IMR-90 (cell line): ENCODE measurements at regions not wholly inside any gene's neighbourhood (a gene's known extent, or its start where the extent isn't known, plus 50 kb on each side); places are given as distances from the start of the nearest gene placed in this dataset.

Experiments used
- ATAC-seq: fragments of 200-7000 bp; cut with Tn5 transposase; 2 replicates; pipeline ENCODE4 v1.9.1; 2020; ENCODE audit warnings: low read depth, mild to moderate bottlenecking, moderate library complexity
- BruUV-seq: library from RNA; stranded (reverse); fragments of 400-500 nt; replicated peaks from 2 replicates; lab custom pipeline; 2021; lab: Mats Ljungman, UMichigan
- CTCF ChIA-PET: fragments of 300-600 bp; formaldehyde crosslinking; extraction: SDS; loops from one replicate; lab custom pipeline; 2021; ENCODE audit warnings: antibody characterized with exemption; lab: Yijun Ruan, JAX
- POLR2A ChIA-PET: fragments of 300-600 bp; sonication (Branson Sonifier 250); formaldehyde crosslinking; loops from one replicate; lab custom pipeline; 2022; ENCODE audit warnings: antibody characterized with exemption; ENCODE audit not compliant: unreplicated experiment; lab: Charles Lee
- DNase-seq: peaks from one replicate; pipeline ENCODE4 v3.0.0; 2013
- H2AFZ ChIP-seq: replicated peaks from 2 replicates; pipeline ENCODE3; 2013; ENCODE audit warnings: low read length, mild to moderate bottlenecking; ENCODE audit not compliant: poor library complexity
- H2AK5ac ChIP-seq: 2 replicates; pipeline ENCODE4 v1.6.1; 2013; ENCODE audit warnings: low read depth, low read length, inconsistent platforms
- H2AK9ac ChIP-seq: replicated peaks from 2 replicates; pipeline ENCODE3; 2013; ENCODE audit warnings: mild to moderate bottlenecking, low read depth, low read length, moderate library complexity; ENCODE audit not compliant: poor library complexity
- H2BK120ac ChIP-seq: 2 replicates; pipeline ENCODE4 v1.6.1; 2013; ENCODE audit warnings: low read depth, low read length, inconsistent platforms
- H2BK15ac ChIP-seq: 3 replicates; pipeline ENCODE4 v1.6.1; 2013; ENCODE audit warnings: low read depth, low read length, inconsistent platforms
- H2BK20ac ChIP-seq: 2 replicates; pipeline ENCODE4 v1.6.1; 2013; ENCODE audit warnings: low read depth, mild to moderate bottlenecking, inconsistent platforms, low read length, moderate library complexity
- H2BK5ac ChIP-seq: 2 replicates; pipeline ENCODE4 v1.6.1; 2013; ENCODE audit warnings: mild to moderate bottlenecking, low read depth, low read length, inconsistent platforms; ENCODE audit not compliant: poor library complexity, severe bottlenecking
- H3K14ac ChIP-seq: replicated peaks from 2 replicates; pipeline ENCODE4 v1.6.1; 2013; ENCODE audit warnings: low read depth, low read length, inconsistent platforms
- H3K18ac ChIP-seq: 2 replicates; pipeline ENCODE4 v1.6.1; 2013; ENCODE audit warnings: low read depth, low read length, control low read depth
- H3K23ac ChIP-seq: 2 replicates; pipeline ENCODE4 v1.6.1; 2013; ENCODE audit warnings: low read depth, low read length, inconsistent platforms
- H3K27ac ChIP-seq: 2 replicates; pipeline ENCODE4 v1.5.1; 2013; ENCODE audit warnings: mild to moderate bottlenecking, control low read depth, low read length; ENCODE audit not compliant: insufficient read depth
- H3K27me3 ChIP-seq: 2 replicates; pipeline ENCODE4 v1.6.1; 2013; ENCODE audit warnings: low read length; ENCODE audit not compliant: control insufficient read depth, insufficient read depth
- H3K36me3 ChIP-seq: 2 replicates; pipeline ENCODE4 v1.6.1; 2013; ENCODE audit warnings: low read length, mixed read lengths; ENCODE audit not compliant: control insufficient read depth, insufficient read depth
- H3K4ac ChIP-seq: 2 replicates; pipeline ENCODE4 v1.6.1; 2013; ENCODE audit warnings: low read depth, low read length, inconsistent platforms
- H3K4me1 ChIP-seq: 2 replicates; pipeline ENCODE4 v1.6.1; 2013; ENCODE audit warnings: low read length, mixed read lengths; ENCODE audit not compliant: control insufficient read depth, insufficient read depth
- H3K4me2 ChIP-seq: 2 replicates; pipeline ENCODE4 v1.6.1; 2013; ENCODE audit warnings: low read depth, mild to moderate bottlenecking, control low read depth, low read length, moderate library complexity
- H3K4me3 ChIP-seq: 2 replicates; pipeline ENCODE4 v1.5.1; 2013; ENCODE audit warnings: low read depth, mild to moderate bottlenecking, control low read depth, low read length, moderate library complexity; ENCODE audit not compliant: insufficient read depth
- H3K56ac ChIP-seq: 2 replicates; pipeline ENCODE4 v1.6.1; 2013; ENCODE audit warnings: low read length, inconsistent platforms; ENCODE audit not compliant: insufficient read depth; ENCODE audit errors: extremely low read depth
- H3K79me1 ChIP-seq, 2 experiments: 2 replicates each; pipeline ENCODE4 v1.6.1; 2013; ENCODE audit warnings: low read length in 2 of 2, inconsistent platforms in 1 of 2, low read depth in 1 of 2
- H3K9ac ChIP-seq: 2 replicates; pipeline ENCODE4 v1.6.1; 2013; ENCODE audit warnings: low read depth, low read length, control low read depth
- H3K9me1 ChIP-seq: 2 replicates; pipeline ENCODE4 v1.6.1; 2013; ENCODE audit warnings: low read length, inconsistent platforms; ENCODE audit not compliant: insufficient read depth
- H3K9me3 ChIP-seq: 2 replicates; pipeline ENCODE4 v1.6.1; 2013; ENCODE audit warnings: low read length; ENCODE audit not compliant: control insufficient read depth, insufficient read depth
- H4K20me1 ChIP-seq: 2 replicates; pipeline ENCODE4 v1.6.1; 2013; ENCODE audit warnings: low read length, inconsistent platforms; ENCODE audit not compliant: insufficient read depth
- H4K5ac ChIP-seq: 2 replicates; pipeline ENCODE4 v1.6.1; 2013; ENCODE audit warnings: mild to moderate bottlenecking, low read depth, low read length, control low read depth
- H4K8ac ChIP-seq, 2 experiments: 2 replicates each; pipeline ENCODE4 v1.6.1; 2013; ENCODE audit warnings: low read depth in 2 of 2, low read length in 2 of 2, control low read depth in 1 of 2, inconsistent platforms in 1 of 2
- H4K91ac ChIP-seq: 2 replicates; pipeline ENCODE4 v1.6.1; 2013; ENCODE audit warnings: low read depth, low read length, inconsistent platforms; ENCODE audit not compliant: insufficient read depth
- BHLHE40 ChIP-seq: fragments of 150-350 bp; IDR thresholded peaks from 2 replicates; pipeline ENCODE4 v1.6.1; 2016; ENCODE audit warnings: mild to moderate bottlenecking, low read depth, low read length
- CEBPB ChIP-seq: IDR thresholded peaks from 2 replicates; pipeline ENCODE4 v1.6.1; 2012; ENCODE audit warnings: low read depth, low read length, improper control_type of control experiment
- CHD1 ChIP-seq: IDR thresholded peaks from 2 replicates; pipeline ENCODE4 v1.6.1; 2012; ENCODE audit warnings: low read depth, low read length, improper control_type of control experiment
- CTCF ChIP-seq: conservative IDR thresholded peaks from 2 replicates; pipeline ENCODE4 v1.5.1; 2012; ENCODE audit warnings: mild to moderate bottlenecking, low read depth, low read length, improper control_type of control experiment
- ELK1 ChIP-seq: fragments of 150-350 bp; IDR thresholded peaks from 2 replicates; pipeline ENCODE4 v1.6.1; 2016; ENCODE audit warnings: low read depth, mild to moderate bottlenecking, low read length, moderate library complexity, borderline replicate concordance
- FOS ChIP-seq: fragments of 150-350 bp; IDR thresholded peaks from 2 replicates; pipeline ENCODE4 v1.6.1; 2016; ENCODE audit warnings: low read depth, low read length
- MAFK ChIP-seq: IDR thresholded peaks from 2 replicates; pipeline ENCODE4 v1.6.1; 2012; ENCODE audit warnings: low read depth, low read length, improper control_type of control experiment
- NFE2L2 ChIP-seq: fragments of 150-350 bp; IDR thresholded peaks from 2 replicates; pipeline ENCODE4 v1.6.1; 2016; ENCODE audit warnings: low read depth, mild to moderate bottlenecking, low read length
- POLR2A ChIP-seq: IDR thresholded peaks from 2 replicates; pipeline ENCODE4 v1.6.1; 2012; ENCODE audit warnings: mild to moderate bottlenecking, low read depth, low read length
- RFX5 ChIP-seq: IDR thresholded peaks from 2 replicates; pipeline ENCODE4 v1.8.0; 2012; ENCODE audit warnings: low read depth, mild to moderate bottlenecking, low read length, moderate library complexity
- SMC3 ChIP-seq: fragments of 150-350 bp; IDR thresholded peaks from 2 replicates; pipeline ENCODE4 v1.6.1; 2016; ENCODE audit warnings: low read depth, mild to moderate bottlenecking, antibody characterized with exemption, low read length, moderate library complexity
- WGBS, 2 experiments: methylation state at CpG; one replicate each; pipeline versions ENCODE4 v1.1.5 to v1.1.7; 2013; ENCODE audit warnings: missing lambda C conversion rate in 2 of 2; ENCODE audit not compliant: insufficient read length in 1 of 2; ENCODE audit errors: extremely low coverage in 2 of 2; 5-methylcytosine and 5-hydroxymethylcytosine counted together
- dilution Hi-C: fragments of 300-500 bp; cut with HindIII; formaldehyde crosslinking; loops from one replicate; pipeline ENCODE4 v1.14.3; 2018; ENCODE audit warnings: low sequenced_read_pairs; ENCODE audit not compliant: unreplicated experiment
- in situ Hi-C: fragments of 300-500 bp; cut with MboI; formaldehyde crosslinking; loops from 3 replicates; pipeline ENCODE4 v1.14.3; 2019; ENCODE audit warnings: low sequenced_read_pairs, inconsistent platforms, mixed read lengths
- intact Hi-C: fragments of 100-400 bp; cut with micrococcal nuclease; formaldehyde crosslinking; loops from 2 replicates; pipeline ENCODE4 v1.10.0; 2022
- TF ChIP-seq, protein P1 (sequence below): fragments of 150-350 bp; IDR thresholded peaks from 2 replicates; pipeline ENCODE4 v1.6.1; 2017; ENCODE audit warnings: mild to moderate bottlenecking, antibody characterized with exemption, low read length, low read depth

- no peak for TF ChIP-seq NFE2L2
These were observed 275.2 kb downstream of the IPMK start (continued) for GRCh38 chr10:57992321-57993077.

DNA sequence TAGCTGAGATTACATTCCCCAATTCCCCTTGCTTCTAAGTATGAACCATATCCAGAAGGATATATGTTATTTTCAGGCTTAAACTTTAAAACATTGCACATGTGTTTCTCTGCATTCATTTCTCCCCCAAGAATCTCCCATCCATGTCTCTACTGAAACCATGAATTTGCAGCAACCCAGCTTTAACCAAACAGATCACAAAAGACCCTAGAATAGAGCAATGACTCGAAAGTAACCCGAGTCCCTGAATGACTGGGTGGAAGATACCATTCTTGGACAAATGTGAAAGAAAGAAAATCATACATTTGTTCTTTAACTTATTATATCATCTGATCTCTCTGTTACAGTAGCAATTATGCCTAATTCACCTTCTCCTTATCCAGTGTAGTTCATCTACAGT lies 278.7 kb downstream of the IPMK start:
- no CpG with 5 or more reads among the region's 2 CpGs for WGBS, 2 experiments
- POLR2A ChIA-PET: interaction anchor here (1.3 kb wide), 1 partner anchor 11 kb away, joined by 5 read pairs; no protein-coding TSS in a partner anchor

More for the DNA sequence above, 278.7 kb downstream of the IPMK start:
- BruUV-seq: no TSS peak
- dilution Hi-C loops (no loop called here), intact Hi-C loops (no loop called here), in situ Hi-C loops (no loop called here)
- H2BK5ac ChIP-seq: no peak overlapping the region
- H2BK120ac ChIP-seq: no peak overlapping the region
- H3K14ac ChIP-seq: no peak overlapping the region
- H3K27me3 ChIP-seq: no peaks in the 10 kb centered on the region
- no peaks in the 10 kb centered on the region for H3K79me1 ChIP-seq
- DNase-seq (no peak), ATAC-seq (no peak)
- H3K27ac ChIP-seq: no peak overlapping the region
- H4K91ac ChIP-seq: no peak overlapping the region
- H3K9me3 ChIP-seq: no peaks in the 10 kb centered on the region
- H4K5ac ChIP-seq: no peak overlapping the region
- H2AK9ac ChIP-seq: no peak overlapping the region
- H2AK5ac ChIP-seq: no peak overlapping the region
- no peak overlapping the region for H4K8ac ChIP-seq
- H2BK15ac ChIP-seq: no peak overlapping the region
- H2AFZ ChIP-seq: no peak overlapping the region
- H2BK20ac ChIP-seq: no peak overlapping the region
- no peak overlapping the region for H3K18ac ChIP-seq
- no peak overlapping the region for H3K56ac ChIP-seq
- no peak overlapping the region for H3K23ac ChIP-seq
- TF ChIP-seq POLR2A: no peak
- TF ChIP-seq ELK1: no peak
- TF ChIP-seq FOS: no peak
- TF ChIP-seq NFE2L2: no peak
- no peak for TF ChIP-seq BHLHE40
- no peak for TF ChIP-seq CHD1
- TF ChIP-seq, protein P1, sequence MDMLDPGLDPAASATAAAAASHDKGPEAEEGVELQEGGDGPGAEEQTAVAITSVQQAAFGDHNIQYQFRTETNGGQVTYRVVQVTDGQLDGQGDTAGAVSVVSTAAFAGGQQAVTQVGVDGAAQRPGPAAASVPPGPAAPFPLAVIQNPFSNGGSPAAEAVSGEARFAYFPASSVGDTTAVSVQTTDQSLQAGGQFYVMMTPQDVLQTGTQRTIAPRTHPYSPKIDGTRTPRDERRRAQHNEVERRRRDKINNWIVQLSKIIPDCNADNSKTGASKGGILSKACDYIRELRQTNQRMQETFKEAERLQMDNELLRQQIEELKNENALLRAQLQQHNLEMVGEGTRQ: no peak
- TF ChIP-seq CTCF: no peak
- TF ChIP-seq CEBPB: no peak
- TF ChIP-seq MAFK: no peak
- TF ChIP-seq SMC3: no peak
- no peak for TF ChIP-seq RFX5
- no peak overlapping the region for H3K4ac ChIP-seq
- peaks cover 2% of the 10 kb centered on the region; the same call in 1 of the 2 replicates for H3K4me1 ChIP-seq
- H3K36me3 ChIP-seq: no peaks in the 10 kb centered on the region
- H3K4me2 ChIP-seq: no peak overlapping the region
- CTCF ChIA-PET: no interaction called here
- no peaks in the 10 kb centered on the region for H4K20me1 ChIP-seq
- H3K4me3 ChIP-seq: no peak overlapping the region
- peaks cover 3% of the 10 kb centered on the region; the same call in 1 of the 2 replicates for H3K9me1 ChIP-seq
- no peak overlapping the region for H3K9ac ChIP-seq
